ENCODE measurements at regions not wholly inside any gene's neighbourhood (a gene's known extent, or its start where the extent isn't known, plus 50 kb on each side); places are given as distances from the start of the nearest gene placed in this dataset.

DNA sequence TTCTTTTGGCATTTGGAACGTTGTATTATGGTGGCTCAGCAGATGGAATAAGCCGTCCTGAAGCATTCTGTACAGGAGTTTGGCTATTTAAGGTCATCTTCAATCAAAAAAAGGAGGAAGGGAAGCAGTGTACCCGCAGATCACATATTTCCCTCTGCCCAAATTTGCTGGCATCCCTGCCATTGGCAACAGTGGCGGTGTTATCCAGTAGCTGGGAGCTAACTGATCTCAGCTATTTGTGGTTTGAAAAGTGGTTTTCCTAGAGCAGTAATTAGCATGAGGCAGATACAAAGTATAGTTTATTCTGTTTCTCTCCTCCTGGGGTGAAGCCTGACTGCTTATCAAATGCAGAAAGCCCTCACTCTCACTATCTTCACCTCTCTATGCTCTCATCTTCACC lies 576.8 kb downstream of the QKI start:
- POLR2A ChIA-PET, result no interaction called here
- no peak for DNase-seq (ENCODE audit: extremely low spot score)
- TF ChIP-seq BHLHE40 (IDR thresholded peaks at IDR 0.05; ENCODE audit: borderline replicate concordance) (no peak), FOXA1 (IDR thresholded peaks at IDR 0.05) (no peak), NFRKB (IDR thresholded peaks at IDR 0.05) (no peak), ZNF384 (IDR thresholded peaks at IDR 0.05) (no peak), TARDBP (IDR thresholded peaks at IDR 0.05) (no peak), FOXM1 (IDR thresholded peaks at IDR 0.05; ENCODE audit: borderline replicate concordance) (no peak), ARNT (IDR thresholded peaks at IDR 0.05) (no peak), LEF1 (IDR thresholded peaks at IDR 0.05; ENCODE audit: borderline replicate concordance) (no peak), SUZ12 (IDR thresholded peaks at IDR 0.05) (no peak), L3MBTL2 (conservative IDR thresholded peaks at IDR 0.05) (no peak), SP1 (IDR thresholded peaks at IDR 0.05) (no peak), ELF4 (IDR thresholded peaks at IDR 0.05) (no peak), CTBP1 (IDR thresholded peaks at IDR 0.05; ENCODE audit: borderline replicate concordance) (no peak), HDGF (IDR thresholded peaks at IDR 0.05; ENCODE audit: borderline replicate concordance) (no peak), FOXK2 (IDR thresholded peaks at IDR 0.05) (no peak)
- TF ChIP-seq, protein P1, sequence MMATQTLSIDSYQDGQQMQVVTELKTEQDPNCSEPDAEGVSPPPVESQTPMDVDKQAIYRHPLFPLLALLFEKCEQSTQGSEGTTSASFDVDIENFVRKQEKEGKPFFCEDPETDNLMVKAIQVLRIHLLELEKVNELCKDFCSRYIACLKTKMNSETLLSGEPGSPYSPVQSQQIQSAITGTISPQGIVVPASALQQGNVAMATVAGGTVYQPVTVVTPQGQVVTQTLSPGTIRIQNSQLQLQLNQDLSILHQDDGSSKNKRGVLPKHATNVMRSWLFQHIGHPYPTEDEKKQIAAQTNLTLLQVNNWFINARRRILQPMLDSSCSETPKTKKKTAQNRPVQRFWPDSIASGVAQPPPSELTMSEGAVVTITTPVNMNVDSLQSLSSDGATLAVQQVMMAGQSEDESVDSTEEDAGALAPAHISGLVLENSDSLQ (IDR thresholded peaks at IDR 0.05), result no peak
- CTCF ChIA-PET, result no interaction called here

DNA sequence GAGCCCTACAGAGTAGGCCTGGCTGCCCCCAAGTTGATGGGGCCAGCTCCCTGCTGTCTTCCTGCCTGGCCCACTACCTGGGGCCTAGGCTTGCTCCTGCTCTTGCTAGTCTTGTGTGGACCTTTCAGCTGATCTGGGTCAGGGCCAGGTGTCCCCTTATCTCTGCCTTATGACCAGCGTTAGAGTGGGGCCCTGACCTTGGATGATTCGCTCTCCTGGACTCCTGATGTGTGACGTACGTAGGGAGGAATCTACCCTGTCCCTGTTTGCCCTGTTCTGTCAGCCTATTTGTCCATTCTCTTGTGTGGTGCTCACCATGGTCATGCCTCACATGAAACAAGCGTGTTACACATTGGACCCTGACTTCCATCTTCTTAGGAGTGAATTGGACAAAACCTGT lies 571.8 kb downstream of the QKI start:
- ChIA-PET CTCF (no interaction called here), POLR2A (no interaction called here)
- TF ChIP-seq ARNT (IDR thresholded peaks at IDR 0.05) (no peak), L3MBTL2 (conservative IDR thresholded peaks at IDR 0.05) (no peak), LEF1 (IDR thresholded peaks at IDR 0.05; ENCODE audit: borderline replicate concordance) (no peak), SP1 (IDR thresholded peaks at IDR 0.05) (no peak), FOXK2 (IDR thresholded peaks at IDR 0.05) (no peak), FOXM1 (IDR thresholded peaks at IDR 0.05; ENCODE audit: borderline replicate concordance) (no peak), ELF4 (IDR thresholded peaks at IDR 0.05) (no peak), CTBP1 (IDR thresholded peaks at IDR 0.05; ENCODE audit: borderline replicate concordance) (no peak), HDGF (IDR thresholded peaks at IDR 0.05; ENCODE audit: borderline replicate concordance) (no peak)
- TF ChIP-seq, protein P1 (IDR thresholded peaks at IDR 0.05), result no peak
- DNase-seq (ENCODE audit: extremely low spot score), result no peak

DNA sequence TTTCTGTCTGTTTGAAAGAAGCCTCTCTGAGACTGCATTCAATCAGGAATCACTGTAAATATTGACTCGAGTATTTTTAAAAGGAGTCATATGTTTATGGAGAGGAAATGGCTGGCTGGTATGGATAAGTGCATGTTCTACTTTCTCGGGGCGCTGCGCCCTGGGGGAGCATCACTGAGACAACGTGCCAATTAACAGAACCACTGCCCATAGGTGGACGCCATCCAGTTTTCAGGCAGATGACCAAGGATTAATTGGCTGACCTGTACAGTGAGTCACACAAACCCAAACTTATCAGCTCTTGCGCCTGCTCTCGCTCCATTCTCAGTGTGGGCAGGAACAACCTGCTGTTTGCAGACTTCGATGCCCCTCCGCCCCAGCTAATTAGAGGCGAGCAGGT lies 571.2 kb downstream of the QKI start:
- DNase-seq (ENCODE audit: extremely low spot score), result no peak
- POLR2A ChIA-PET, result no interaction called here

DNA sequence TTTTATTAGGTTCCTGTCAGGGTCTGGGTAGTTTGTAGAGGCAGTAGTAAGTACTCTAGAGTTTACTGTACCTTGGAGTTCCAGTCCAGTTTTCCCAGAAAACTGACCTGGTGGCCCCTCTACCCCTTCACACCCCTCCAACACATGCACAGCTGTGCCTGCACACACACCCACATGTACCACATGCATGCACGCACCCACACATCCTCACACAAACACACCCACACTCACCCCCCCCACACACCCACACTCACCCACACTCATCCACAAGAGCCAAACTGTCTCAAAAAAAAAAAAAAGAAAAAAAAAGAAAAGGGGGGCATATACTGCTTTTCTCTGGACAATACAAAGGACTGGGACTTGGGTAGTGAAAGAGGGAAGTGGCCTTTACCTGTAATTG lies 570.5 kb downstream of the QKI start:
- DNase-seq (ENCODE audit: extremely low spot score), result no peak
- POLR2A ChIA-PET, result no interaction called here

More for the DNA sequence above, 571.2 kb downstream of the QKI start:
- CTCF ChIA-PET, result no interaction called here
- TF ChIP-seq FOXA1 (IDR thresholded peaks at IDR 0.05), result no peak
- TF ChIP-seq, protein P1 (IDR thresholded peaks at IDR 0.05), result no peak
- TF ChIP-seq TARDBP (IDR thresholded peaks at IDR 0.05), result no peak
- no peak for TF ChIP-seq ARNT (IDR thresholded peaks at IDR 0.05)
- no peak for TF ChIP-seq CTBP1 (IDR thresholded peaks at IDR 0.05; ENCODE audit: borderline replicate concordance)
- no peak for TF ChIP-seq BHLHE40 (IDR thresholded peaks at IDR 0.05; ENCODE audit: borderline replicate concordance)
- TF ChIP-seq L3MBTL2 (conservative IDR thresholded peaks at IDR 0.05), result no peak
- no peak for TF ChIP-seq LEF1 (IDR thresholded peaks at IDR 0.05; ENCODE audit: borderline replicate concordance)
- no peak for TF ChIP-seq SUZ12 (IDR thresholded peaks at IDR 0.05)
- no peak for TF ChIP-seq SP1 (IDR thresholded peaks at IDR 0.05)
- no peak for TF ChIP-seq FOXM1 (IDR thresholded peaks at IDR 0.05; ENCODE audit: borderline replicate concordance)

DNA sequence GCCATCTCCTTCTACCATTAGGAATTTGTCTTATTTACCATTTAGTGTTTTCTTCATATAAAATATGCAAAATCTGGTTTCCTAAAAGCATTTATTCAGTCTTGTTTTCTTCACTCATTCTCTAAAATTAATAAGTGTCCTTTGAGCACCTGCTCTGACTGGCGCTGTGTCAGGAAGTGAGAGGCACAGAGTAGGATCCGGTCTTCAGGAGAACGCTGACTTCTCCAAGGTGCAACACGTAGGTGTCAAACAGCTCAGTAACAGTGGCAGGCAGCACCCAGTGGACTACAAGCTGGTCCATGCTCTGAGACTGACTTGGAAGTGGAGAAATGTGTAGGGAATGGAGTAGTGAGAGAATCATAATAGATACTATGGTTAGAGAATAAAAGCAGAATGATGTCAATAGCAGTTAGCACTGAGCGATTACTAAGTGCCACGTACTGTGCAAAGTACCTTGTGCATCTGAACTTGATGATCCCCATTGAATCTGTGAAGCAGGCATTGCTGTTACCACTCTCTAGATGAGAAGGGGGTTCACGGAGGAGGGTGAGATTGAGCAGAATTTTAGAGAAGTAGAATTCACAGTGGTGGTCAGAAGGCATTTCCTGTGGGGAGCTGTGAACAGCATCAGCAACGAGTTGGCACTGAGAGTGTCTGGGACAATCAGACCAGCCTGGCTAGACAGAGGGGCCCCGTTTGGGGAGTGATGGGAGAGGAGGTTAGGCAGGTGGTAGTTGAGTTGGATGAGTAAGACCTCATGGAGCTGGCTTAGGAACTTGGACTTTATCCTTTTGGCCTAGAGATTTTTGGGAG lies 569.8 kb downstream of the QKI start:
- TF ChIP-seq SP1 (IDR thresholded peaks at IDR 0.05), result no peak
- TF ChIP-seq LEF1 (IDR thresholded peaks at IDR 0.05; ENCODE audit: borderline replicate concordance), result no peak
- POLR2A ChIA-PET, result no interaction called here
- CTCF ChIA-PET, result interaction anchor here (0.5 kb wide), 1 partner anchor 868 kb away, joined by 3 read pairs; no protein-coding TSS in a partner anchor
- DNase-seq (ENCODE audit: extremely low spot score), result no peak

More for the DNA sequence above, 570.5 kb downstream of the QKI start:
- TF ChIP-seq FOXK2 (IDR thresholded peaks at IDR 0.05), result no peak
- no peak for TF ChIP-seq SP1 (IDR thresholded peaks at IDR 0.05)
- no peak for TF ChIP-seq TARDBP (IDR thresholded peaks at IDR 0.05)
- TF ChIP-seq NFRKB (IDR thresholded peaks at IDR 0.05), result no peak
- CTCF ChIA-PET, result no interaction called here

DNA sequence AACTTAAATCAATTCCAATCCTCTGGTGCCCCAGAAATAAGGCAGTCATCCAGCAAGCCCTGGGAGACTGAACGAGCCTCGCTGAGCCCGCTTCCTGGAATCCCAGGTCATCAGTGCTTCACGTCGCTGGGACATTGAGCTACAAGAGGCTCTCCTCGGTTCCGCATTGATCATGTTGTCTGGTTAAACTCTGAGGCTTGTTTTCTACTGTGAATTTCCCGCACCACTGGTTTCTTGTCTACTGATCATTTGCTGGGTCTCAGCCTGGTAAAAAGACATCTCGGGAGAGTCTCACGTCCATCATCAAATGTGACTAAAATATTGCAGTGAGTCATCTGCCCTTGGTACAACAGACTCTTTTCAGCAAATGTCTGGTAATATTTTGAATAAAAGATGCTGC lies 569.2 kb downstream of the QKI start:
- CTCF ChIA-PET, result no interaction called here
- POLR2A ChIA-PET, result no interaction called here

More for the DNA sequence above, 569.2 kb downstream of the QKI start:
- DNase-seq (ENCODE audit: extremely low spot score), result no peak
- TF ChIP-seq FOXM1 (IDR thresholded peaks at IDR 0.05; ENCODE audit: borderline replicate concordance) (no peak), LEF1 (IDR thresholded peaks at IDR 0.05; ENCODE audit: borderline replicate concordance) (no peak), NFRKB (IDR thresholded peaks at IDR 0.05) (no peak), L3MBTL2 (conservative IDR thresholded peaks at IDR 0.05) (no peak), ZNF384 (IDR thresholded peaks at IDR 0.05) (no peak), SP1 (IDR thresholded peaks at IDR 0.05) (no peak), ARNT (IDR thresholded peaks at IDR 0.05) (no peak), BHLHE40 (IDR thresholded peaks at IDR 0.05; ENCODE audit: borderline replicate concordance) (no peak), SUZ12 (IDR thresholded peaks at IDR 0.05) (no peak), CTBP1 (IDR thresholded peaks at IDR 0.05; ENCODE audit: borderline replicate concordance) (no peak), FOXA1 (IDR thresholded peaks at IDR 0.05) (no peak), ELF4 (IDR thresholded peaks at IDR 0.05) (no peak), TARDBP (IDR thresholded peaks at IDR 0.05) (no peak), HDGF (IDR thresholded peaks at IDR 0.05; ENCODE audit: borderline replicate concordance) (no peak), FOXK2 (IDR thresholded peaks at IDR 0.05) (no peak)
- TF ChIP-seq, protein P1 (IDR thresholded peaks at IDR 0.05), result no peak

All from HEK293T (cell line).